ENCODE measurements at regions not wholly inside any gene's neighbourhood (a gene's known extent, or its start where the extent isn't known, plus 50 kb on each side); places are given as distances from the start of the nearest gene placed in this dataset.

GRCh38 chr9:86741311-86742208, 205.7 kb downstream of the GAS1 start:
- intact Hi-C loops (cut with micrococcal nuclease; ENCODE audit: unreplicated experiment): no loop called here

GRCh38 chr9:86735772-86736458, 211.4 kb downstream of the GAS1 start:
- BruUV-seq (replicated peaks): no TSS peak
- Mint-ChIP-seq H3K4me1 (ENCODE audit: low read depth, unreplicated experiment) (peaks cover 68% of the 10 kb centered on the region), H3K9me3 (ENCODE audit: low read depth, unreplicated experiment) (peaks cover 4% of the 10 kb centered on the region), H3K4me3 (ENCODE audit: low read depth, unreplicated experiment) (no peak overlapping the region), H3K27me3 (ENCODE audit: unreplicated experiment) (no peaks in the 10 kb centered on the region), H3K27ac (ENCODE audit: unreplicated experiment) (no peak overlapping the region), H3K36me3 (ENCODE audit: insufficient read depth, unreplicated experiment) (peaks cover 4% of the 10 kb centered on the region)
- CTCF ChIA-PET: no interaction called here
- DNase-seq: no peak
- intact Hi-C loops (cut with micrococcal nuclease; ENCODE audit: unreplicated experiment): no loop called here
- no peak for TF ChIP-seq CTCF (IDR thresholded peaks at IDR 0.05; ENCODE audit: unreplicated experiment)

More at GRCh38 chr9:86741311-86742208, 205.7 kb downstream of the GAS1 start:
- H3K9me3 Mint-ChIP-seq (ENCODE audit: low read depth, unreplicated experiment): peaks cover 4% of the 10 kb centered on the region
- H3K27ac Mint-ChIP-seq (ENCODE audit: unreplicated experiment): peak overlapping the region; percentile 87
- H3K4me3 Mint-ChIP-seq (ENCODE audit: low read depth, unreplicated experiment): peak overlapping the region; percentile 18
- no peaks in the 10 kb centered on the region for H3K27me3 Mint-ChIP-seq (ENCODE audit: unreplicated experiment)
- no TSS peak for BruUV-seq (replicated peaks)
- H3K36me3 Mint-ChIP-seq (ENCODE audit: insufficient read depth, unreplicated experiment): peaks cover 8% of the 10 kb centered on the region
- CTCF ChIA-PET: interaction anchor here (0.7 to 1.2 kb wide), 2 partner anchors 26 to 162 kb away, joined by 3 to 5 read pairs; no protein-coding TSS in a partner anchor
- no peak for TF ChIP-seq CTCF (IDR thresholded peaks at IDR 0.05; ENCODE audit: unreplicated experiment)
- peaks cover 45% of the 10 kb centered on the region for H3K4me1 Mint-ChIP-seq (ENCODE audit: low read depth, unreplicated experiment)
- DNase-seq: peak; percentile 76

DNA sequence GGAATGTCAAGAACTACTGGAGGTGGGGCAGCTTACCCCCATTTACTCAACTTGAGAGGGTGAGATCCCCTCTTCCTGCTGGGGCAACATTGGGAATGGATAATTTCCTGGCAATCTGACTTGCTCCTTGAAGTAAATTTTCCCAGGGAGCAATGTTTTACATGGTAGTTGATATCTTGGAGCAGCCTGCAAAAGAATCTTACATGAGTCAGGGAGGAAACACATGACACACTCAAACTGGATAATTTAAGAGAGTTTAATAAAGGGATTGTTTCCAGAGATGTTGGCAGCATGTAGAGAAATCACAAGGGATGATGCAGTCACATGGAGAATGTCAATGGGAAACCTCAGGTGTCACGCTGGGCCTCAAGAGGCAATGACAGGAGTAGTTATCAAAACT, 212.5 kb downstream of the GAS1 start:
- no peaks in the 10 kb centered on the region for H3K27me3 Mint-ChIP-seq (ENCODE audit: unreplicated experiment)
- CTCF ChIA-PET: no interaction called here
- H3K9me3 Mint-ChIP-seq (ENCODE audit: low read depth, unreplicated experiment): peaks cover 4% of the 10 kb centered on the region
- intact Hi-C loops (cut with micrococcal nuclease; ENCODE audit: unreplicated experiment): no loop called here
- no peak for DNase-seq
- no peak for TF ChIP-seq CTCF (IDR thresholded peaks at IDR 0.05; ENCODE audit: unreplicated experiment)
- H3K4me3 Mint-ChIP-seq (ENCODE audit: low read depth, unreplicated experiment): no peak overlapping the region
- peak overlapping the region; percentile 26 for H3K27ac Mint-ChIP-seq (ENCODE audit: unreplicated experiment)
- peaks cover 4% of the 10 kb centered on the region for H3K36me3 Mint-ChIP-seq (ENCODE audit: insufficient read depth, unreplicated experiment)
- no TSS peak for BruUV-seq (replicated peaks)
- H3K4me1 Mint-ChIP-seq (ENCODE audit: low read depth, unreplicated experiment): peaks cover 58% of the 10 kb centered on the region

- DNase-seq: no peak
- Mint-ChIP-seq H3K4me3 (ENCODE audit: low read depth, unreplicated experiment) (no peak overlapping the region), H3K9me3 (ENCODE audit: low read depth, unreplicated experiment) (peaks cover 4% of the 10 kb centered on the region), H3K27me3 (ENCODE audit: unreplicated experiment) (no peaks in the 10 kb centered on the region), H3K36me3 (ENCODE audit: insufficient read depth, unreplicated experiment) (peaks cover 4% of the 10 kb centered on the region), H3K27ac (ENCODE audit: unreplicated experiment) (no peak overlapping the region), H3K4me1 (ENCODE audit: low read depth, unreplicated experiment) (peaks cover 52% of the 10 kb centered on the region)
- TF ChIP-seq CTCF (IDR thresholded peaks at IDR 0.05; ENCODE audit: unreplicated experiment): no peak
- no TSS peak for BruUV-seq (replicated peaks)
- CTCF ChIA-PET: interaction anchor here (0.5 kb wide), 1 partner anchor 102 kb away, joined by 5 read pairs; no protein-coding TSS in a partner anchor
- intact Hi-C loops (cut with micrococcal nuclease; ENCODE audit: unreplicated experiment): no loop called here
Observed at GRCh38 chr9:86733929-86734328, 213.4 kb downstream of the GAS1 start.
